ENCODE measurements at regions not wholly inside any gene's neighbourhood (a gene's known extent, or its start where the extent isn't known, plus 50 kb on each side); places are given as distances from the start of the nearest gene placed in this dataset.

- no peak for DNase-seq (ENCODE audit: low read depth in 1 of 2, low spot score in 1 of 2)
- H3K4me3 ChIP-seq (replicated peaks; ENCODE audit: insufficient read depth, low read length), result no peak overlapping the region
- peaks cover 3% of the 10 kb centered on the region for H3K27me3 ChIP-seq (ENCODE audit: insufficient read depth, poor library complexity, severe bottlenecking)
- H3K27ac ChIP-seq (replicated peaks), result no peak overlapping the region
- no peak for TF ChIP-seq GABPA (IDR thresholded peaks at IDR 0.05; ENCODE audit: low read depth)
- TF ChIP-seq CTCF (IDR thresholded peaks at IDR 0.05; ENCODE audit: insufficient read depth, low read length), result no peak
- TF ChIP-seq, protein P1, sequence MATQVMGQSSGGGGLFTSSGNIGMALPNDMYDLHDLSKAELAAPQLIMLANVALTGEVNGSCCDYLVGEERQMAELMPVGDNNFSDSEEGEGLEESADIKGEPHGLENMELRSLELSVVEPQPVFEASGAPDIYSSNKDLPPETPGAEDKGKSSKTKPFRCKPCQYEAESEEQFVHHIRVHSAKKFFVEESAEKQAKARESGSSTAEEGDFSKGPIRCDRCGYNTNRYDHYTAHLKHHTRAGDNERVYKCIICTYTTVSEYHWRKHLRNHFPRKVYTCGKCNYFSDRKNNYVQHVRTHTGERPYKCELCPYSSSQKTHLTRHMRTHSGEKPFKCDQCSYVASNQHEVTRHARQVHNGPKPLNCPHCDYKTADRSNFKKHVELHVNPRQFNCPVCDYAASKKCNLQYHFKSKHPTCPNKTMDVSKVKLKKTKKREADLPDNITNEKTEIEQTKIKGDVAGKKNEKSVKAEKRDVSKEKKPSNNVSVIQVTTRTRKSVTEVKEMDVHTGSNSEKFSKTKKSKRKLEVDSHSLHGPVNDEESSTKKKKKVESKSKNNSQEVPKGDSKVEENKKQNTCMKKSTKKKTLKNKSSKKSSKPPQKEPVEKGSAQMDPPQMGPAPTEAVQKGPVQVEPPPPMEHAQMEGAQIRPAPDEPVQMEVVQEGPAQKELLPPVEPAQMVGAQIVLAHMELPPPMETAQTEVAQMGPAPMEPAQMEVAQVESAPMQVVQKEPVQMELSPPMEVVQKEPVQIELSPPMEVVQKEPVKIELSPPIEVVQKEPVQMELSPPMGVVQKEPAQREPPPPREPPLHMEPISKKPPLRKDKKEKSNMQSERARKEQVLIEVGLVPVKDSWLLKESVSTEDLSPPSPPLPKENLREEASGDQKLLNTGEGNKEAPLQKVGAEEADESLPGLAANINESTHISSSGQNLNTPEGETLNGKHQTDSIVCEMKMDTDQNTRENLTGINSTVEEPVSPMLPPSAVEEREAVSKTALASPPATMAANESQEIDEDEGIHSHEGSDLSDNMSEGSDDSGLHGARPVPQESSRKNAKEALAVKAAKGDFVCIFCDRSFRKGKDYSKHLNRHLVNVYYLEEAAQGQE (IDR thresholded peaks at IDR 0.05; ENCODE audit: insufficient replicate concordance, low read depth), result no peak
- no peak for TF ChIP-seq SPI1 (IDR thresholded peaks at IDR 0.05; ENCODE audit: borderline replicate concordance, low read depth)
- no peak for TF ChIP-seq POLR2AphosphoS5 (IDR thresholded peaks at IDR 0.05; ENCODE audit: low read depth)
These were observed 151.2 kb upstream of the RAI14 start for GRCh38 chr5:34504967-34505366.

GRCh38 chr5:34505731-34506130 is 150.4 kb upstream of the RAI14 start:
- Histone ChIP-seq H3K27ac (replicated peaks) (no peak overlapping the region), H3K4me3 (replicated peaks; ENCODE audit: insufficient read depth, low read length) (no peak overlapping the region), H3K27me3 (ENCODE audit: insufficient read depth, poor library complexity, severe bottlenecking) (peaks cover 3% of the 10 kb centered on the region)
- TF ChIP-seq GABPA (IDR thresholded peaks at IDR 0.05; ENCODE audit: low read depth), result no peak
- TF ChIP-seq SPI1 (IDR thresholded peaks at IDR 0.05; ENCODE audit: borderline replicate concordance, low read depth), result no peak
- TF ChIP-seq, protein P1 (IDR thresholded peaks at IDR 0.05; ENCODE audit: insufficient replicate concordance, low read depth), result no peak
- no peak for DNase-seq (ENCODE audit: low read depth in 1 of 2, low spot score in 1 of 2)

GRCh38 chr5:34507933-34508332 is 148.2 kb upstream of the RAI14 start:
- Histone ChIP-seq H3K4me3 (replicated peaks; ENCODE audit: insufficient read depth, low read length) (no peak overlapping the region), H3K27me3 (ENCODE audit: insufficient read depth, poor library complexity, severe bottlenecking) (peaks cover 3% of the 10 kb centered on the region), H3K27ac (replicated peaks) (no peak overlapping the region)
- no peak for TF ChIP-seq POLR2AphosphoS5 (IDR thresholded peaks at IDR 0.05; ENCODE audit: low read depth)
- no peak for TF ChIP-seq GABPA (IDR thresholded peaks at IDR 0.05; ENCODE audit: low read depth)
- no peak for TF ChIP-seq SPI1 (IDR thresholded peaks at IDR 0.05; ENCODE audit: borderline replicate concordance, low read depth)
- TF ChIP-seq CTCF (IDR thresholded peaks at IDR 0.05; ENCODE audit: insufficient read depth, low read length), result no peak
- TF ChIP-seq, protein P1 (IDR thresholded peaks at IDR 0.05; ENCODE audit: insufficient replicate concordance, low read depth), result no peak
- no peak for DNase-seq (ENCODE audit: low read depth in 1 of 2, low spot score in 1 of 2)

All from HL-60 (cell line).